ENCODE measurements at regions not wholly inside any gene's neighbourhood (a gene's known extent, or its start where the extent isn't known, plus 50 kb on each side); places are given as distances from the start of the nearest gene placed in this dataset.

GRCh38 chr5:74365723-74366122 is 274.8 kb downstream of the ENC1 start:
- no peaks in the 10 kb centered on the region for H3K36me3 ChIP-seq (ENCODE audit: control insufficient read depth in 2 of 4, insufficient read depth in 4 of 4, low read length in 3 of 4)
- no peaks in the 10 kb centered on the region for H4K20me1 ChIP-seq (replicated peaks in 1 of 2; ENCODE audit: control insufficient read depth in 1 of 2, insufficient read depth in 2 of 2, low read length in 2 of 2)
- H3K56ac ChIP-seq (replicated peaks; ENCODE audit: insufficient read length, low read depth, low read length), result no peak overlapping the region
- WGBS, 2 experiments (ENCODE audit: extremely low coverage in 1 of 2, insufficient coverage in 1 of 2, insufficient read length in 1 of 2, insufficient replicate concordance in 2 of 2, low coverage in 1 of 2, low lambda C conversion rate in 2 of 2, missing lambda C conversion rate in 1 of 2), result 75% methylated on average over 1 of the region's 1 CpG; no CpG with 5 or more reads in 1 of the 2 experiments
- no peak overlapping the region for H2BK15ac ChIP-seq (ENCODE audit: low read length)
- H4K91ac ChIP-seq (replicated peaks; ENCODE audit: insufficient read length, low read length), result no peak overlapping the region
- no peak for TF ChIP-seq ZNF274 (IDR thresholded peaks at IDR 0.05; ENCODE audit: borderline replicate concordance, extremely low read depth, low read length)
- no peak for TF ChIP-seq SIX5 (IDR thresholded peaks at IDR 0.05; ENCODE audit: low read depth, low read length)
- no peak for TF ChIP-seq TAF7 (optimal IDR thresholded peaks at IDR 0.05; ENCODE audit: borderline replicate concordance, low read depth, low read length)
- no peak for TF ChIP-seq JUN (IDR thresholded peaks at IDR 0.05; ENCODE audit: low read depth, low read length)
- no peak for TF ChIP-seq USF2 (IDR thresholded peaks at IDR 0.05; ENCODE audit: low read length)
- no peak for TF ChIP-seq CHD1 (IDR thresholded peaks at IDR 0.05; ENCODE audit: low read depth, low read length)
- no peak for TF ChIP-seq EP300 (IDR thresholded peaks at IDR 0.05; ENCODE audit: borderline replicate concordance in 1 of 2, low read depth in 2 of 2, low read length in 2 of 2)
- no peak for TF ChIP-seq CREB1 (IDR thresholded peaks at IDR 0.05)
- TF ChIP-seq RXRA (IDR thresholded peaks at IDR 0.05; ENCODE audit: insufficient read depth, low read depth, low read length), result no peak
- TF ChIP-seq CBX8 (IDR thresholded peaks at IDR 0.05; ENCODE audit: borderline replicate concordance, low read depth, low read length), result no peak
- no peak for TF ChIP-seq BCL11A (IDR thresholded peaks at IDR 0.05; ENCODE audit: low read depth in 2 of 2, low read length in 2 of 2)
- no peak for TF ChIP-seq RAD21 (IDR thresholded peaks at IDR 0.05 in 1 of 2, conservative IDR thresholded peaks at IDR 0.05 in 1 of 2; ENCODE audit: low read depth in 2 of 2, low read length in 2 of 2)
- no peak for TF ChIP-seq MAX (IDR thresholded peaks at IDR 0.05)
- no peak overlapping the region for H2BK20ac ChIP-seq (ENCODE audit: low read length)
- H3K4ac ChIP-seq (replicated peaks; ENCODE audit: insufficient read length, low read depth, low read length), result no peak overlapping the region
- CTCF ChIA-PET (ENCODE audit: partially characterized antibody), result interaction anchor here (1.0 to 1.1 kb wide), 2 partner anchors 277 to 310 kb away, joined by 3 read pairs; no protein-coding TSS in a partner anchor
- H3K14ac ChIP-seq (ENCODE audit: insufficient read length), result no peak overlapping the region
- H2BK5ac ChIP-seq (ENCODE audit: low read depth, low read length), result no peak overlapping the region
- H3K27me3 ChIP-seq (replicated peaks in 1 of 4; ENCODE audit: control insufficient read depth in 3 of 4, extremely low read depth in 1 of 4, insufficient read depth in 3 of 4, low read length in 3 of 4), result no peaks in the 10 kb centered on the region
- DNase-seq (ENCODE audit: low read depth in 1 of 2, low spot score in 2 of 2) (no peak), FAIRE-seq (no peak)
- no peaks in the 10 kb centered on the region; a peak in 1 of 7 replicates for H3K4me1 ChIP-seq (replicated peaks in 1 of 4; ENCODE audit: control insufficient read depth in 3 of 4, insufficient read depth in 4 of 4, low read length in 3 of 4)
- no peaks in the 10 kb centered on the region for H3K79me1 ChIP-seq (ENCODE audit: low read depth, low read length)
- H4K8ac ChIP-seq (ENCODE audit: extremely low read depth, insufficient read depth, low read length), result no peak overlapping the region
- no peak overlapping the region for H2BK12ac ChIP-seq (ENCODE audit: low read depth, low read length)
- H3K23ac ChIP-seq (ENCODE audit: insufficient read length), result no peak overlapping the region
- no peak overlapping the region for H3K18ac ChIP-seq (ENCODE audit: extremely low read depth, low read length)
- H2AK5ac ChIP-seq (ENCODE audit: low read depth, low read length), result no peak overlapping the region
- H3K9me3 ChIP-seq (ENCODE audit: insufficient read depth in 2 of 2, low read depth in 1 of 2, low read length in 1 of 2), result no peaks in the 10 kb centered on the region
- H2BK120ac ChIP-seq (replicated peaks; ENCODE audit: low read depth, low read length), result no peak overlapping the region
- POLR2A ChIA-PET (ENCODE audit: partially characterized antibody), result no interaction called here
- no peaks in the 10 kb centered on the region; the same call in 1 of the 2 replicates for H3K23me2 ChIP-seq (ENCODE audit: low read depth, low read length)
- no peaks in the 10 kb centered on the region for H3K79me2 ChIP-seq (ENCODE audit: control insufficient read depth in 1 of 2, insufficient read depth in 2 of 2, low read length in 2 of 2)
- no peak overlapping the region for H4K5ac ChIP-seq (ENCODE audit: insufficient read length, low read depth, low read length)
- H3K4me2 ChIP-seq (ENCODE audit: insufficient read depth in 1 of 2, low read depth in 2 of 2, low read length in 2 of 2), result no peak overlapping the region
- H3K9ac ChIP-seq (replicated peaks in 1 of 4; ENCODE audit: extremely low read depth in 1 of 4, low read depth in 3 of 4, low read length in 3 of 4), result no peak overlapping the region
- H3K4me3 ChIP-seq (ENCODE audit: extremely low read depth in 1 of 4, insufficient read depth in 2 of 4, low read depth in 3 of 4, low read length in 4 of 4), result no peak overlapping the region
- no peak overlapping the region for H2AFZ ChIP-seq (ENCODE audit: low read length)
- no peak overlapping the region for H3K27ac ChIP-seq (ENCODE audit: low read depth, low read length)
